CD4-positive, alpha-beta T cell treated with Interleukin-21 for 1 hour (primary cell): ENCODE measurements at regions not wholly inside any gene's neighbourhood (a gene's known extent, or its start where the extent isn't known, plus 50 kb on each side); places are given as distances from the start of the nearest gene placed in this dataset.
"Not testable (repeated sequence)": the region's sequence is repeated elsewhere in the genome, so short reads cannot be mapped to it uniquely, and the experiment has no call there.

ENCODE experiments used
- DNase-seq: peaks from one replicate; pipeline ENCODE4 v3.0.0-alpha.2; 2020

GRCh38 chr14:40345334-40345733 is 913.1 kb upstream of the FBXO33 start:
- DNase-seq, result no peak

GRCh38 chr14:40340708-40341107 is 908.5 kb upstream of the FBXO33 start:
- DNase-seq, result no peak

- DNase-seq, result no peak
Measured at GRCh38 chr14:40336846-40337245, 904.6 kb upstream of the FBXO33 start.

- DNase-seq, result not testable (repeated sequence)
Measured at GRCh38 chr14:40326519-40326918, 894.3 kb upstream of the FBXO33 start.

GRCh38 chr14:40318211-40318719 is 886.0 kb upstream of the FBXO33 start:
- no peak for DNase-seq

GRCh38 chr14:40317690-40318089 is 885.5 kb upstream of the FBXO33 start:
- no peak for DNase-seq

- no peak for DNase-seq
Measured at GRCh38 chr14:40312296-40312695, 880.1 kb upstream of the FBXO33 start.

GRCh38 chr14:40309124-40309523 is 876.9 kb upstream of the FBXO33 start:
- DNase-seq, result no peak

GRCh38 chr14:40308240-40308639 is 876.0 kb upstream of the FBXO33 start:
- no peak for DNase-seq

- DNase-seq, result no peak
Measured at GRCh38 chr14:40296821-40297220, 864.6 kb upstream of the FBXO33 start.

GRCh38 chr14:40292664-40293063 is 860.4 kb upstream of the FBXO33 start:
- DNase-seq, result no peak

- DNase-seq, result no peak
Measured at GRCh38 chr14:40282196-40282595, 850.0 kb upstream of the FBXO33 start.

GRCh38 chr14:40280652-40281051 is 848.4 kb upstream of the FBXO33 start:
- no peak for DNase-seq

- DNase-seq, result no peak
Measured at GRCh38 chr14:40273417-40273816, 841.2 kb upstream of the FBXO33 start.

- DNase-seq, result no peak
Measured at GRCh38 chr14:40271480-40271879, 839.2 kb upstream of the FBXO33 start.

- no peak for DNase-seq
Measured at GRCh38 chr14:40269436-40269835, 837.2 kb upstream of the FBXO33 start.

- DNase-seq, result no peak
Measured at GRCh38 chr14:40268236-40268635, 836.0 kb upstream of the FBXO33 start.

GRCh38 chr14:40265096-40265495 is 832.9 kb upstream of the FBXO33 start:
- no peak for DNase-seq

- no peak for DNase-seq
Measured at GRCh38 chr14:40252817-40253447, 820.7 kb upstream of the FBXO33 start.

- DNase-seq, result no peak
Measured at GRCh38 chr14:40248671-40249070, 816.4 kb upstream of the FBXO33 start.

- DNase-seq, result no peak
Measured at GRCh38 chr14:40240245-40240859, 808.1 kb upstream of the FBXO33 start.

GRCh38 chr14:40232302-40232701 is 800.1 kb upstream of the FBXO33 start:
- no peak for DNase-seq

- DNase-seq, result no peak
Measured at GRCh38 chr14:40229676-40230075, 797.4 kb upstream of the FBXO33 start.

GRCh38 chr14:40222996-40223395 is 790.8 kb upstream of the FBXO33 start:
- no peak for DNase-seq

- DNase-seq, result no peak
Measured at GRCh38 chr14:40221428-40221827, 789.2 kb upstream of the FBXO33 start.
